NCI-H187 (cell line): ENCODE measurements at regions not wholly inside any gene's neighbourhood (a gene's known extent, or its start where the extent isn't known, plus 50 kb on each side); places are given as distances from the start of the nearest gene placed in this dataset.
A peak's percentile ranks its signal among the peaks of the same experiment; 100 is the strongest.

Experiments
- DNase-seq, 2 experiments: peaks; one replicate each; lab custom pipeline; 2025; lab: John Stamatoyannopoulos, UW

DNA sequence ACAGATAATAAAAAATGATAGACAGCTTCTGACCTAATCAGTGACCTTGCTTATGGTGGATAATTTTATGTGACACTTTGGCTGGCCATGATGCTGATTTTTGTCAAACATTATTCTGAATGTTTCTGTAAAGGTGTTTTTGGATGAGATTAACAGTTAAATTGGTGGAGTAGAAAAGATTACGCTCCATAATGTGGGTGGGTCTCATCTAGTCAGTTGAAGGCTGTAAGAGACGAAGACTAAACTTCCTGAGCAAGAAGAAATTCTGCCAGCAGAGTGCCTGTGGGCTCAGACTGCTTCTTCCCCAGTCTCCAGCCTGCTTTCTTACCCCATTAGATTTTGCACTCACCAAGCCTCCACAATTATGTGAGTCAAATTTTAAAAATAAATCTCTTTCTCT is 214.9 kb upstream of the ITGA4 start:
- no peak for DNase-seq

DNA sequence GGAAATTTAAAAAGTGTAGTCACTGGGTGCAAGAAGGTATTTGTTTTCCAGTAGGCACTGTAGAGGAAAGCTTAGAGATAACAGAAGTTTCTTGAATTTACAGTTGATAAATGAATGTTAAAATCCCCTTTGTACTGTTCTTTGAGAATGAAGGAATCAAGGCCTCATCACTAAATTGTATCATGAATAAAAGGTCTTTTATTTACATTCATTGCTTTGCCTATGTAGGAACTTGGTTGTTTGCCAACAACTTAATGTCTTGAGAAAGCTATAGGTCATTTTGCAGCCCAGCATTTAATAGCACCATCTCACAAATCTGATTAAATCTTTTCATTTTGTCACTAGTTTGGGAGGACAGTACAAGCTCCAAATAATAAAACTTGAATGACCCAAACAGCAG is 213.9 kb upstream of the ITGA4 start:
- DNase-seq, result no peak

DNA sequence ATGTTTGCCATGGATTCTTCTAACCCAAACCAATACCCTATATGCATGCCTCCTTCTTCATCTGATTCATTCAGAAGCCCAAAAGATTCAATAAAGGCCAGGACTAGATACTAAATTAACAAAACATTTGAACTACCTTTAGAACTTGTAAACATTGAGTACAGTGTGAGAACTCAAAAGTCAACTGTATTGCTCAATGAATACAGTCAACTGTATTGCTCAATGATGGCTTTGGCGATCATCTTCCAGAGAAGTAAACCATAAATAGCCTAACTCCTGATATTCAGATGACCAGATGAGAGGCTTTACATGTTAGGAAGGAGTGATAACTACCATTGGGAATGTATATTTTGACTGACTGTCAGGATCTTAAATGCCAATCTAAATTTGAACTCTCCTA is 206.5 kb upstream of the ITGA4 start:
- no peak for DNase-seq

DNA sequence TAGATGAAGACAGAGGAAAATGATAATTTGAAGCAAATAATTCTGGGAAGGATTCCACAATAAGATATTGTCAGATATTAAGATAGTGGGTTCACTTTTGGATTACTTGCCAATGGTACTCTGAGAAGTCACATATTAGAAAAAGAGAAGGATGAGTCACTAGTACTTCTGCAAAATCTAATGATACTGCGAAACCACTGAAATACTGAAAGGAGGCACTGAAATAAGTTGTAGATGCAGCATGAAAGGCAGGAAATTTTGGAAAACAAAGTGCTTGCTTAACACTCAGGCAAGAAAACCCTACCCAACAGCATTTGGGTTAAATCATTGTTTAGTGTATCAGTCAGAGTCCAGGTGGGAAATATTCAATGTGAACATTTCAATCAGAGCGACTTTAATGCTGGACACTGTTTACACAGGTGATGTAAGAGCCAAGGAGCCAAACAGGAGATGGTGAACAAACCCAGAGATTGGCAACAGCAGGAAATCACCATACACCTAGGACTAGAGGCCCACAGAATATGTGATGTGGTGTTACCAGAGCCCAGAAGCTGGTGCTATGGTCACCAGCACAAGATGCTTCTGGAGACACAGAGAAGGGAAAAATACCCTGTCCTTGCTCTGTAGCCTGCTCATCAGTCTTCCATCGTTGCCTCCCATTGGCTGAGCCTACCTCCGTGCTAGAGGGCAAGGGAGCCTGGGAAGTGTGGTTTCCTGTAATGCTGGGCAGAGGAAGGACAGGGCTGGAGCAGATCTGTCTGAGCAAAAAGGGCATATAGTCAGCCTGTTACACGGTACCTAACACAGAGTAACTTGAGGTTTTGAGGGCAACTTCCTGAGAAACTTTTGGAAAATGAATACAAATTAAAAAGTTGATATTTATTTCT is 204.7 kb upstream of the ITGA4 start:
- DNase-seq, result no peak

DNA sequence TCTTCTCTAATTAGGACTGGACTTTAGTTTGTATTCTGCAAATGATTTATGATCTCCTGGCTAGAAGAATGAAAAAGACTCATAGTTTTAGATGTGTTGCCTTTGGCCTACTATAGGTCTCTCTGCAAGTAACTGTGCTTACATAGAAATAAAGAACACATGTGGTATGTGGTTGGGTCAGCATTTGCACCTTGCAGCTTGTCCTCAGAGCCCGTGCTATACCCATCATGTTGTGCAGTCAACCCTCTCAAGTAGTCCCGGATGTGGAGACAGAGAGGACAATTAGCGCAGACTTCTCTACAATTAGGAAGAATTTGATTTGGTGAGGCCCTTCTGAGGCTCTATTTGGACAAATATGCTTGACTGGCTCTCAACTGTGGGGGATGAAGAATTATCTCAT is 203.7 kb upstream of the ITGA4 start:
- no peak for DNase-seq

DNA sequence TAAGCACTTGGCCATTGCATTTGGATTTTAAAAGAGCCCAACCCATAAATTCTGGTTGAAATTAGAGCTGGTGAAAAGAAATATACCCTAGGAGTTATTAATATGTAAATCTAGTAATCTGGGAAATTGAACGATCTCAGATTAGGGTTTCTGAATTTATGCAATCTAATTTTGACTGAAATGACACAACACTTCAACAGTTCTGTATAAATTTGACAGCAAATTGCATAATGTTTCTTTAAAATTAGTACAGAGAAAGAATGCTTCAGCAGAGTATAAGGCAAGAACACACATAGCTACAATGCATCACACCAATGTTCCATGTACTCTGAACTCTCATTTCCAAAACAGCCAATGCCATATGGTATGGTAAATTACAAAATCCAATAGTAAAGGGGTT is 201.5 kb upstream of the ITGA4 start:
- DNase-seq, result no peak

DNA sequence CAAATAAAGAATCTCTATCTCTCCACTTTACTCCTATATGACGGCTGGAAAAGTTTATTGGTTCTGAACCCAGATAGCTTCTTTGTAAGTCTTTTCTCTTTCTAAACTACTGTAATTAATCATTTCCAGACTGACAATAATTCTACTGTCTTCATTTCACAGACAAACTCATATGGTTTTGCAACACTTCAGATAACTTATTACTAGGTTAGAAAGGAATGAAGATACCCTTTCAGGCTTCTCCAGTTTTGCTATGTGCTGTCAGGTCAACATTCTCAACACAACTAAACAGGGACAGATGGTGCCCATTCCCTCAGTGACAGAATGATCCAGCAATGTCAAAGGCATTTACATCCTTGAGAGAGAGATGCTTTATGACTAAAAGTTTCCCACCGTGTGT is 198.5 kb upstream of the ITGA4 start:
- DNase-seq, result no peak

DNA sequence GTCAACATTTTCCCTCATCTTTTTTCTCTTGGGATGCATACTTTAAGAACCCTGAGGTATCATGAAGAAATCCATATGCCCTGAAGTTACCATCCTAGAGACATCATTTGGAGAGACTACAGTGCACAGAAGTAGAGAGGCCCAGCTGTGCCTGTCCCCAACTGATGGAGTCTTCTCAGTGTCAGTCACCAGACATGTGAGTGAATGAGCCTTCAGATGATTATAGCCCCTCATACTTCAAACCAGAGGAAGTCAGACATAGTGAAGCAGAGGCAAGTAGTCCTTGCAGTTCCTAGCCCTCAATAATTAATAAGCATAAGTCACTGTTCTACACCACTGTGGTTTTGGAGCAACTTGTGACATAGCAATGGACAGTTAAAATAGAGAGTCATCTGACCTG is 194.4 kb upstream of the ITGA4 start:
- DNase-seq, result no peak

DNA sequence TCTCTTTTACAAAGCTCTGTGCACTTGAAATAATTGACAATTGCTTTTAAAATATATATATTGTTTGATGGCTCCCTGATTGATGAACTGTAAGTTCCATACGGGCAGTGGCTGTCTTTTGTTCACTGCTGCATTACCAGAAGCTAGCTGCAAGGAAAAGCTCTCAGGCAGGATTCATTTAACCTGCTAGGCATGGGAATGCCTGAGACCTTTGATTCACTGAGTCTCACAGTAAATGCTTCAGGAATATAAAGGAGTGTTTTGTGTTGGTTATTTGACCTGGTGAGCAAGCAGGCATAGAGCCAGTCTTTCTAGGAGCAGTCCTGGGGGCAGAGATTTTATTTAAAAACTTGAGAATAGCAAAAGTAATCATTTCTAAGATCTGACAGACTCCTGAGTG is 193.2 kb upstream of the ITGA4 start:
- DNase-seq, result no peak

DNA sequence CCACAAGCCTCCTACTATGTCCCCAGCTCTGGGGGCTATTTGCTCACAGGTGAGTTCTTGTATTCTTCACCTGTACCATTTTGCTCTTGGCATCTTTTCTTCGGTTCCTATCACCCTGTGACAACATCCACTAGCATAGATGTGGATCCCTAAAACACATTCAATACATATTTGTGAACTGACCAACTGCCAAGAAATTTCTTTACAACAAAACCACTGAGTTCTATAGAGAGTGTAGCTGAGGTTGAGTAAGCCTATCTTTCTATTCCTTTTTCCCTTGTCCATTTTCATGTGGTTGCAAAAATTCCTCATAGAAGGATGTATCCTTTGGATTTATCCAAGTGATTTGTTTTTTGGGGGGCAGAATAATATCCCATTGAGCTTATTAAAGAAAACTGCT is 192.7 kb upstream of the ITGA4 start:
- no peak for DNase-seq

DNA sequence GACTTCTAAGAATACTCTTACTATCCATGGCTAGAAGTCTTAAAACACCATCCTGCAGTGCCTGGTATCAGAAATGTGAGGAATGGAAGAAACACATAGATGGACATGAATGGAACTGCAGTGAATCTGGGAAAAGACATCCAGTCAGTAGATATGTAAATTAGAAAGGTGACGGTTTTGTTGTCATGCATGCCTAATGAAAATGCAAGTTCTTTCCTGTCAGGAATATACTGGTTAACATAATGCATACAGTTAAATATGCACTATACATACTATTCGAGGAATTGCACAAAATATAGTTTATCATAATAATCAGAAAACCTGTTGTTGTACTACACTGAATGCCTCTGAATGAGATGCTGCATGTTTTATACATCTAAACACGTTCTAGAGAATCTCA is 190.6 kb upstream of the ITGA4 start:
- DNase-seq, result no peak

DNA sequence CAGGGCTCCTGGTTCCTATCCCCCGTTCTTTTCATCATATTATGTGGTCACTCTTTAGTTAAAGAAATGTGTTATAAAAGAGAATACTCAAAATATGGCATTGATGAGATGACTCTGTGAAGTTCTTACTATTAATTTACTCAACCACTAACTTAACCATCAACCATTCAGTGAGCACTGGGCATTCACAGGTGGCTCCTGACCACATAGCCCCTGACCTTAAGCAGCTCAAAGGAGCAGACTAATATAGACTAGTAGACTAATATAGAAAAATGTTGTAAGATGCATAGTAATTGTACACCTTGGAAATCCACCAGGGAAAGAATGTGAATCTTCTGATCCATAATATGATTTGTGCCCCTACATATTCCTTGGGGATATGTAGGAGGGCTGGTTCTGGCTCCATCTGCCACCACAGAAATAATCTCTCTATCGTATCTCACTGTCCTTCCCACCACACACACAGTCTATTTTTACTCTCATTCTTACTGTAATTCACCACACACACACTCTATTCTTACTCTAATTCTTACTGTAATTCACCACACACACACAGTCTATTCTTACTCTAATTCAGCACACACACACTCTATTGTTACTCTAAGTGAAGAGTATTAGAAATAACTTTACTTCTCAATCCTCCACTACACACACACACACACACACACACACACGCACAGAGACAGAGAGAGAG is 188.9 kb upstream of the ITGA4 start:
- DNase-seq, result no peak

DNA sequence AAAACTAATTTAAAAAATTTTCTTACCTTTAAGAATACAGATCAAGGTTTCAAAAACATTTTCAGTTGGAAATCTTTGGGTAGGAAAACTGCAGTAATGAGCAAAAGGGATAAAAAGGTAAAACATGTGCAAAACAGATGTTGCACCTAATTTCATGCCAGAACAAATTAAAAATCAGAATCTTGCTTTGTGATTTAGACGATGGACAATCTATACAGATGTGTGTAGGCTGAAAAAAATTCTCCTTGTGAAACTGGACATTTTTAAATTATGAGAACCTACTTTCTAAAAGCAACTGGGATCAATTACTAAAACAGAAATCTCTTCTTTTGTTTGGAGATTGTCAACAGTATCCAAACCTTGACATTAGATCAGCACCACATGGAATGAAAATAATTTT is 183.2 kb upstream of the ITGA4 start:
- DNase-seq, result no peak

DNA sequence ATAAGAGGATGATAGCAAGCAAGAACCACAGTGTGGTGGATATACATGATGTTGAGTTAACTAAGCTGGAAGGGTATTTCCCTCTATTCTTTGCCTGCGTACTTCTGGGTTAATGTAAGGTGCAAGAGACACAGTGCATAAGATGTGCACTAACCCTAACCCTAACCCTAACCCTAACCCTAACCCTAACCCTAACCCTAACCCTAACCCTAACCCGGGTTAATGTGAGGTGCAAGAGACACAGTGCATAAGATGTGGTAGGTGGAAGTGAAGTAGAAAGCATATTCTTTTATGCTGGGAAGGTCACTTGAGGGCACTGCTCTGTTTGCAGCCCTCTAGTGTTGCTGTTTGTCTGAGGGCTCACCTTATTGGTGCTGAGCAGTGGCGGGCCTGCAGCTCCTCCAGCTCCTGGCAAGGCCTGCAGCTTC is 181.5 kb upstream of the ITGA4 start:
- DNase-seq, result no peak

DNA sequence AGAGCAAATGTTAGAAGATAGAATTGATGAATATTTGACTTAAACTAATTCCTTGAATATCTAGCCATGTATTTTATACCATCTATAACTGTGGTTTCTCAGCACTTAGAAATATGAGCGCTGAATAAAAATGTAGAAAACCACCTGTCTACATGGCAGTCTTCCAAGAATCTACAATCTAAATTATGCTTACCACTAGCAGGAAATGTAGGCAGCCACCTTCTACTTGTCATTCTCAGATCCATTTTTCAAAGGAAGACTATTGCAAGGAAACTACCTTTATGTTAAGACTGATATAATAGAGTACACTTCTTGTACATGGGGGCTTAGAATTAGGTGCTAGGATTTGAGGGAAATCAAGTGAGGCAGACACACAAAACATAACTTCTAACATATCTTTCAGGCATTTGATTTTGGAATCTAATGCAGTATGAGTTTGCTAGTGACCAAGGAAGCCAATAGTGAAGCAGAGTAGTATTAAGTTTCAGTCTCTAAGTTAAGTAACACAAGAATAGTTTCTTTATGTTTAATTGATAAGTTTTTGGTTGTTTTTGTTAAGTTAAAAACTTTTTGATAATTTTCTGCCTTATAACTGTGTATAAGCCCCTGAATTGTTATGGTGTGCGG is 175.9 kb upstream of the ITGA4 start:
- DNase-seq, result peak in 1 of 2 experiments; percentile 0

DNA sequence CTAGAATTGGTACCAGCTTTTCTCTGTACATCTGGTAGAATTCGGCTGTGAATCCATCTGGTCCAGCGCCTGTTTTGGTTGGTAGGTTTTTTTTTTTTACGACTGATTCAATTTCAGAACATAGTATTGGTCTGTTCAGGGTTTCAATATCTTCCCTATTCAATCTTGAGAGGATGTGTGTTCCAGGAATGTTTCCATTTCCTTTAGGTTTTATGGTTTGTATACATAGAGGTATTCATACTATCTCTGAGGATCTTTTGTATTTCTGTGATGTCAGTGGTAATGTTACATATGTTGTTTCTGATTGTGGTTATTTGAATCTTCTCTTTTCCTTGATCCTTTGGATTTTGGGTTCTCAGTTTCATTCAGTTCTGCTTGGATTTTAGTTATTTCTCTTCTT is 172.1 kb upstream of the ITGA4 start:
- DNase-seq, result no peak

DNA sequence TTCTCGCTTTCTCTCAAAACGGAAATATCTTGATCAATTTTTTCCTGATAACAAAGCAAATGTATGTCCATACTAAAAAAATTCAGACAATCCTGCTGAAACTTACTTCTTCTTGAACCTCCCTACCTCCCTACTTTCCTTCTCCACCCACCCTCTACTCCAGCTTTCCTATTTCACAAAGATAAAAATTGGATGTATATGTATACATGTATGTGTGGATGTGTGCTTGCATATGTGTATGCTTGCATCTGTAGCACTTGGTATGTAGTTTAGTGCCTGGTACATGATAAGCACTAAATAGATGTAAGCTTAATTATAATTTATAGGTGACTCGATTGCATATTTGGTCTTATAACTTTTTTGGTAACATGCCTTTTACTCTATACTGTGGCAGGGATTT is 167.5 kb upstream of the ITGA4 start:
- DNase-seq, result no peak

DNA sequence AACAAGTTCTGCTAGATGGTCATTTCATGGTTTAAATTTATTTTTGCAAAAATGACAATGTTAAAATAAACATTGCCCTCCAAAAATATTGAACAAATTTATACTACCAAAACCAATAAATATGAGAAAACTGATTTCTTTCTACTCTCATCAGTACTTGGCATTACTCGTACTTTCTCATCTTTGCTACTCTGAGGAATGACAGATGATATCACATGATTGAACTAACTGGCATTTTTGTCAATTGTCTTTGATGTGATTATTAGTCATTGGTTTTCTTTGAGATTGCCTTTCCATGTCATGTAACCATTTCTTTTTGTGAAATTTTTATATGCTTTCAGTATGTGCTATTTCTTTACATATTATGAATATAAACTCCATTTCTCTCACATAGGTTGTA is 167.0 kb upstream of the ITGA4 start:
- DNase-seq, result no peak

DNA sequence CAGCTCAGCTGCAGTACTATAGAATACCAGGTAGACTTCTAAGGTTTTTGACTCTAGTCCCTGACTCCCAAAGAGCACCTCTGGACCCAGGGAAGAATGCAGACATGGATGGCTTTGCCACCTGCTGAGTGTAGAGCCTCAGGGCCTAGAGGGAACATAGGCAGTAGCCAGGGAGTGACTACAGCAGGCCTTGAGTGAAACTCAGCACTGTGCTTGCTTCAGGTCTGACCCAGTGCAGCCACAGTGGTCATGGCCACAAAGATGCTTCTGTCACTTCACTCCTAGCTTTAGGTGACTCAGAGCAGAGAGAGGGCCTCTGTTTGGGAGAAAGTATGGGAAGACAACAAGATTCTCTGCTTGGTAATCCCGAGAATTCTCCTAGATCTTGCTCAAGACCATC is 162.2 kb upstream of the ITGA4 start:
- DNase-seq, result no peak

DNA sequence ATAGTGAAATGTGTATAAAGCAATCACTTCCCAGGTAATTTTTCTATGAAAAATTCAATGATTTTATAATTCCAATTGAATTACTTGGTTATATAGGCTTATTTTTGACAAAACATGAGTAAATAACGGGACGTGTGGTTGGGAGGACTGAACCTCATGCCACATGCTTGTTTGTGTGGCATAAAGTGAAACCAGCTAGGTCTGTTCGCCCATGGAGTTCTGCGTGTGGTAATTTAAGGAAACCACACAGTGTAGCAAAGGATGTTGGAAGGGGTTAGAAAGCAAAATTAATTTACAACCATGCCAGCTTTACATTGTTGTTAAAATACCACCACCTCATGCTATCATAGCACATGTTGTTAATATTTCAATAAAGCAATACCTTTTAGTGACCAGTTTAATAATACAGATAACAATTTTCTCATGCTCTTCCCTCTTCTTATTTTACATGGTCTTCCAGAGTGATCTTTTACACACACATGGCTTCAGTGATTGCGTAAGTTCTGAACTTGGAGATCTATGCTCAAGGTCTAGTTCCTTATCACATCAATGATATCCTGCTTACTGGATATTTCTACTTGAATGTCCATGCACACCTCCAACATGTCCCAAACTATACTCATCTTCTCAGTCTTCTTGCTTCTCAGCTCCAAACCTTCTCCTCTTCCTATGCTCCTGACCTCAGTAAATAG is 156.4 kb upstream of the ITGA4 start:
- DNase-seq, result no peak

DNA sequence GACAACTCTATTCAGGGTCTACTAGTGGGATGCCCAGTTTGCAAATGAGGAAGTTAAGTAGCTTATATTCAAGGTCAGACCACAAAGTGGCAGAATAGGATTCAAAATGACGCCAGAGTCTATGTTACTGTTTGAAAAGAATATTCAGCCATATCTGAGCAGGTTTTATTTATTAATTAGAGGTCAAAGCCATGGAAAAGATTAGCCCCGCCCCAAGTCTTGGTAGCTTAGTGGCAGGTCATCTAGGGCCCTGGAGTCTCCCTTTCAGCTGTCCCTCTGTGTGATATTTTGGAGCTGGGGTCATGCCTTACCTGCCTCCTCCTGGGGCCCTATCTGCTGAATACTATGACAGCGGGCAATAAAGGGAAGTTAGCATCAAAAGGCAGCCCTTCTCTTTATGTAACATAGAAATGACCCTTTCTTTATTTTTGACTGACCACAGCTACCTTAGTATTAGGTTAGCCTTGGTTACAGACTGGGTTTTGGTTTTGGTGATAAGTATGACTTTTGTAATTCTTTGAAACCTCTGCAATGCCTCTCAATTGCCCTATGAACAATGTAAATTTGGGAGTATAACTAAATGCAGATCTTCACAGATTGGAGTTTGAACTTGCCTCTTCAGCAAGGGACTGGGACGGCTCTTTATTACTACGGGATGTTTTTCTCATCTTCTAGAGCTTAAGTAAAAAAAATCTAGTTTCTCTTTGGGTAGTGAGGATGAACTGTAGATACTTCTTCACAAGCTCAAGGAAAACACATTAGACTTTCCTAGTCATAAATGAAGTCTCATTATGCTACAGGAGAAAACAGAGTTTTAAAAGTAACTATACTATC is 153.0 kb upstream of the ITGA4 start:
- no peak for DNase-seq
